OCI-LY7 (cell line): ENCODE measurements at regions not wholly inside any gene's neighbourhood (a gene's known extent, or its start where the extent isn't known, plus 50 kb on each side); places are given as distances from the start of the nearest gene placed in this dataset.

Experiments
- BruUV-seq: library from RNA; stranded (reverse); fragments of 400-500 nt; replicated peaks from 2 replicates; lab custom pipeline; 2021; lab: Mats Ljungman, UMichigan
- CTCF ChIA-PET: fragments of 300-600 bp; sonication (Branson Sonifier 250); formaldehyde crosslinking; loops from one replicate; lab custom pipeline; 2022; ENCODE audit warnings: antibody characterized with exemption; ENCODE audit not compliant: unreplicated experiment; lab: Charles Lee
- POLR2A ChIA-PET: fragments of 300-600 bp; sonication (Branson Sonifier 250); formaldehyde crosslinking; loops from one replicate; lab custom pipeline; 2022; ENCODE audit warnings: antibody characterized with exemption; lab: Charles Lee
- DNase-seq: peaks from one replicate; pipeline ENCODE4 v3.0.0-alpha.2; 2015; ENCODE audit warnings: low spot score
- H2AFZ ChIP-seq: fragments of 200-600 bp; sonication (generic), shearing (Covaris generic); 2 replicates; pipeline ENCODE4 v1.6.1; 2014; ENCODE audit warnings: mild to moderate bottlenecking, antibody characterized with exemption, low read length, moderate library complexity
- H3K27ac ChIP-seq: fragments of 200-600 bp; sonication (generic); 2 replicates; pipeline ENCODE4 v1.5.1; 2014; ENCODE audit warnings: mixed run types, low read depth, mild to moderate bottlenecking, moderate library complexity, low read length, inconsistent platforms; ENCODE audit not compliant: poor library complexity, severe bottlenecking
- H3K36me3 ChIP-seq: fragments of 200-600 bp; sonication (generic); 2 replicates; pipeline ENCODE4 v1.6.1; 2014; ENCODE audit warnings: mild to moderate bottlenecking, antibody characterized with exemption, low read length, moderate library complexity, mixed read lengths; ENCODE audit not compliant: insufficient read depth
- H3K4me1 ChIP-seq: fragments of 200-600 bp; sonication (generic); 2 replicates; pipeline ENCODE4 v1.5.1; 2014; ENCODE audit warnings: mild to moderate bottlenecking, low read length; ENCODE audit not compliant: insufficient read depth, poor library complexity, severe bottlenecking
- H3K4me2 ChIP-seq: fragments of 200-600 bp; sonication (generic); 2 replicates; pipeline ENCODE4 v1.6.1; 2014; ENCODE audit warnings: mild to moderate bottlenecking, low read length
- H3K4me3 ChIP-seq: fragments of 200-600 bp; sonication (generic); 2 replicates; pipeline ENCODE4 v1.5.1; 2014; ENCODE audit warnings: mild to moderate bottlenecking, low read depth, low read length; ENCODE audit not compliant: poor library complexity, severe bottlenecking
- H3K79me2 ChIP-seq: fragments of 200-600 bp; sonication (generic); 2 replicates; pipeline ENCODE4 v1.6.1; 2016; ENCODE audit warnings: low read depth, mild to moderate bottlenecking, low read length, moderate library complexity, mixed read lengths; ENCODE audit not compliant: insufficient read depth
- H3K9me2 ChIP-seq: fragments of 200-600 bp; sonication (generic); 2 replicates; pipeline ENCODE4 v1.6.1; 2016; ENCODE audit warnings: mild to moderate bottlenecking, low read length, mixed read lengths; ENCODE audit not compliant: insufficient read depth
- H3K9me3 ChIP-seq: fragments of 200-600 bp; sonication (generic); 2 replicates; pipeline ENCODE4 v1.6.1; 2014; ENCODE audit warnings: mild to moderate bottlenecking, mixed run types, low read length, mixed read lengths
- H4K20me1 ChIP-seq: fragments of 200-600 bp; sonication (generic); 2 replicates; pipeline ENCODE4 v1.6.1; 2014; ENCODE audit warnings: mild to moderate bottlenecking, antibody characterized with exemption, low read length, moderate library complexity, mixed read lengths; ENCODE audit not compliant: insufficient read depth
- EZH2phosphoT487 ChIP-seq: fragments of 200-600 bp; sonication (generic); IDR thresholded peaks from 2 replicates; pipeline ENCODE4 v1.6.1; 2018; ENCODE audit warnings: low read depth, borderline replicate concordance, mild to moderate bottlenecking, mixed run types, antibody characterized with exemption, low read length, moderate library complexity, mixed read lengths
- intact Hi-C: fragments of 100-400 bp; cut with micrococcal nuclease; formaldehyde crosslinking; loops from one replicate; pipeline ENCODE4 v1.10.0; 2022; ENCODE audit not compliant: unreplicated experiment
- TF ChIP-seq, protein P1 (sequence below): fragments of 200-600 bp; sonication (generic); conservative IDR thresholded peaks from 2 replicates; pipeline ENCODE4 v1.5.1; 2014; ENCODE audit warnings: mild to moderate bottlenecking, antibody characterized with exemption, low read length, moderate library complexity, mixed read lengths

DNA sequence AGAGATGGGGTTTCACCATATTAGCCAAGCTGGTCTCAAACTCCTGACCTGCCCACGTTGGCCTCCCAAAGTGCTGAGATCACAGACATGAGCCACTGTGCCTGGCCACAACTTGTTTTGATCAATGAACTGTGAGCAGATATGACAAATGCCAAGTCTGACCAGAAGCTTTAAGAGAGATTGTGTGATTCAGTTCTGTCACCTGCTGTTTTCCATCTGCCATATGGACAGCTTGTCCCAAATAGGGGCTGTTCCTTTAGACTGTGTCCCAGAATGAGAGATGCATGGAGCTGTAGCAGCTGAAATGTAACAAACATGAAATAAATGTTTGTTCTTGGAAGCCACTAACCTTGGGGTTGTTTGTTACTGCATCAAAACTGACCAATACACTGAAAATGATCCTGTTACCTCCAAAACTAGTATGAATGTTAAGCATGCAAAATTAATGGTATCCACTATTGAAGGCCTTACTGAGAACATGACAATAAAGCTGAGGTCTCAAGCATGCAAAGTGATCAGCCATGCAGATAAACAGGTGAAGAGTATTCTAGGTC, 65.9 kb upstream of the MED13L start:
- H4K20me1 ChIP-seq = no peaks in the 10 kb centered on the region
- no peak for TF ChIP-seq EZH2phosphoT487
- TF ChIP-seq, protein P1, sequence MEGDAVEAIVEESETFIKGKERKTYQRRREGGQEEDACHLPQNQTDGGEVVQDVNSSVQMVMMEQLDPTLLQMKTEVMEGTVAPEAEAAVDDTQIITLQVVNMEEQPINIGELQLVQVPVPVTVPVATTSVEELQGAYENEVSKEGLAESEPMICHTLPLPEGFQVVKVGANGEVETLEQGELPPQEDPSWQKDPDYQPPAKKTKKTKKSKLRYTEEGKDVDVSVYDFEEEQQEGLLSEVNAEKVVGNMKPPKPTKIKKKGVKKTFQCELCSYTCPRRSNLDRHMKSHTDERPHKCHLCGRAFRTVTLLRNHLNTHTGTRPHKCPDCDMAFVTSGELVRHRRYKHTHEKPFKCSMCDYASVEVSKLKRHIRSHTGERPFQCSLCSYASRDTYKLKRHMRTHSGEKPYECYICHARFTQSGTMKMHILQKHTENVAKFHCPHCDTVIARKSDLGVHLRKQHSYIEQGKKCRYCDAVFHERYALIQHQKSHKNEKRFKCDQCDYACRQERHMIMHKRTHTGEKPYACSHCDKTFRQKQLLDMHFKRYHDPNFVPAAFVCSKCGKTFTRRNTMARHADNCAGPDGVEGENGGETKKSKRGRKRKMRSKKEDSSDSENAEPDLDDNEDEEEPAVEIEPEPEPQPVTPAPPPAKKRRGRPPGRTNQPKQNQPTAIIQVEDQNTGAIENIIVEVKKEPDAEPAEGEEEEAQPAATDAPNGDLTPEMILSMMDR = no peak
- no peak overlapping the region for H2AFZ ChIP-seq
- DNase-seq = no peak
- H3K27ac ChIP-seq = no peak overlapping the region
- no peaks in the 10 kb centered on the region for H3K36me3 ChIP-seq
- intact Hi-C loops = no loop called here
- BruUV-seq = no TSS peak
- ChIA-PET CTCF (no interaction called here), POLR2A (interaction anchor here (0.6 kb wide), 1 partner anchor 94 kb away, joined by 3 read pairs; no protein-coding TSS in a partner anchor)
- H3K9me2 ChIP-seq = no peaks in the 10 kb centered on the region
- no peaks in the 10 kb centered on the region for H3K4me1 ChIP-seq
- no peaks in the 10 kb centered on the region for H3K9me3 ChIP-seq
- H3K79me2 ChIP-seq = no peaks in the 10 kb centered on the region
- no peak overlapping the region for H3K4me3 ChIP-seq
- no peak overlapping the region for H3K4me2 ChIP-seq

DNA sequence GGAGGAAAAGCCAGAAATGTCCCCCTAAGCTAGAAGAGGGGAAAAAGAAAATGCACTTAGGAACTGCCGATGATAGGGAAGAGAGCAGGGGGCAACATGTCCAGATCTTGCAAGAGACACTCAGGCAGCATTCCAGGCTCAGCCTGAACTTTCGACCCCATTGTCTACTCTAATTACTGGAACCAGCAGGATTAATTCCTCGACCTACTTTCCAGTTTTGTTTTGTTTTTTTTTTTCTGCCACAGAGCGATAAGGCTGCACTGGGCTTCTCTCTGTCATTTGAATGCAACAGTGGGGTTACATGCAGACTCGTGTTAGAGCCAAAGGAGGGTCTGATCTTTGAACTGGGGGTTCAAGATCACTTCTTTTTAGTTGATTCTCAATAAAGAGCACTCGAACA, 68.7 kb upstream of the MED13L start:
- Histone ChIP-seq H3K4me2 (no peak overlapping the region), H2AFZ (no peak overlapping the region), H3K9me2 (no peaks in the 10 kb centered on the region), H3K4me3 (no peak overlapping the region), H3K4me1 (no peaks in the 10 kb centered on the region), H3K36me3 (no peaks in the 10 kb centered on the region), H3K79me2 (no peaks in the 10 kb centered on the region), H4K20me1 (no peaks in the 10 kb centered on the region), H3K9me3 (no peaks in the 10 kb centered on the region), H3K27ac (no peak overlapping the region)
- ChIA-PET POLR2A (no interaction called here), CTCF (no interaction called here)
- no TSS peak for BruUV-seq
- intact Hi-C loops = no loop called here
- no peak for TF ChIP-seq EZH2phosphoT487
- TF ChIP-seq, protein P1 = no peak
- no peak for DNase-seq

DNA sequence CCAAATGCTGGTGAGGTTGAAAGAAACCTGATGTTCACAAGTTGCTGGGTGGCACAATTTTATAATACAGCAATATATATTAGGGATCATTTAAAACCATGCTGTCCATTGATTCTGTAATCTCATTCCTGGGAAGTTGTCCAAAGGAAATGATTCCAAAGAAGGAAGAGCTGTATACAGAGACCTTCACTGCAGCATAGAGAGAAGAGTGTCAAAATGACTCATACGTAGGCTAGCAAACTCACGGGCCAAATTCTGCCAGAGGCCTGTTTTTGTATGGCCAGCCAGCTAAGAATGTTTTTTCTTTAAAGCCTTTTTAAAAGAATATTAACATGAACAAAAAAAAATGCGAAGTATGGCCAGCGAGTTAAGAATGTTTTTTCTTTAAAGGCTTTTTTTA, 69.2 kb upstream of the MED13L start:
- Histone ChIP-seq H3K9me2 (no peaks in the 10 kb centered on the region), H3K79me2 (no peaks in the 10 kb centered on the region), H3K27ac (no peak overlapping the region), H3K9me3 (no peaks in the 10 kb centered on the region), H2AFZ (no peak overlapping the region), H3K36me3 (no peaks in the 10 kb centered on the region), H3K4me1 (no peaks in the 10 kb centered on the region), H4K20me1 (no peaks in the 10 kb centered on the region), H3K4me2 (no peak overlapping the region), H3K4me3 (no peak overlapping the region)
- POLR2A ChIA-PET = no interaction called here
- no peak for DNase-seq
- no peak for TF ChIP-seq EZH2phosphoT487
- TF ChIP-seq, protein P1 = no peak
- no TSS peak for BruUV-seq
- intact Hi-C loops = no loop called here
- CTCF ChIA-PET = no interaction called here
